ENCODE measurements at regions not wholly inside any gene's neighbourhood (a gene's known extent, or its start where the extent isn't known, plus 50 kb on each side); places are given as distances from the start of the nearest gene placed in this dataset.

DNA sequence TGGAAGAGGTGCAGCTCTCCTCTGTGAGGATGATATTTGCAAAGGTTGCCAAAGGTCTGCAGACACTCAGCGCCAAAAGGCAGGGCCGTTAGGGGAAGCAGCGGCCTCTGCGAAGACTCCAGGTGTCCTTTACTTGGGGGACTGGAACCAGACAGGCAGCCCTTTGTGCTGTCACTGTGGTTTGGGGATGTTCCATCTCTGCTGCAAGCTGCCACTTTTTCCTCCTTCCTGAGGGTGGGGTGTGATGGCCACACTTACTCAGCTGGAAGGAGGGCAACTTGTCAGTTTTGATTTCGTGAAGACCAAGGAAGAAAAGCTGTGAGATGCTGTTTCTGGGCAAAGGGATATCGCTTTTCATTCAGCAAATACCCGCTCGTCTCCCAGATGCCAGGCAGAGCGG lies 96.5 kb upstream of the PRR5 start:
- TF ChIP-seq POLR2AphosphoS5 (IDR thresholded peaks at IDR 0.05; ENCODE audit: insufficient read depth in 1 of 2, low read depth in 1 of 2) (no peak), POLR2A (IDR thresholded peaks at IDR 0.05) (no peak)
- TF ChIP-seq, protein P1, sequence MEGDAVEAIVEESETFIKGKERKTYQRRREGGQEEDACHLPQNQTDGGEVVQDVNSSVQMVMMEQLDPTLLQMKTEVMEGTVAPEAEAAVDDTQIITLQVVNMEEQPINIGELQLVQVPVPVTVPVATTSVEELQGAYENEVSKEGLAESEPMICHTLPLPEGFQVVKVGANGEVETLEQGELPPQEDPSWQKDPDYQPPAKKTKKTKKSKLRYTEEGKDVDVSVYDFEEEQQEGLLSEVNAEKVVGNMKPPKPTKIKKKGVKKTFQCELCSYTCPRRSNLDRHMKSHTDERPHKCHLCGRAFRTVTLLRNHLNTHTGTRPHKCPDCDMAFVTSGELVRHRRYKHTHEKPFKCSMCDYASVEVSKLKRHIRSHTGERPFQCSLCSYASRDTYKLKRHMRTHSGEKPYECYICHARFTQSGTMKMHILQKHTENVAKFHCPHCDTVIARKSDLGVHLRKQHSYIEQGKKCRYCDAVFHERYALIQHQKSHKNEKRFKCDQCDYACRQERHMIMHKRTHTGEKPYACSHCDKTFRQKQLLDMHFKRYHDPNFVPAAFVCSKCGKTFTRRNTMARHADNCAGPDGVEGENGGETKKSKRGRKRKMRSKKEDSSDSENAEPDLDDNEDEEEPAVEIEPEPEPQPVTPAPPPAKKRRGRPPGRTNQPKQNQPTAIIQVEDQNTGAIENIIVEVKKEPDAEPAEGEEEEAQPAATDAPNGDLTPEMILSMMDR (IDR thresholded peaks at IDR 0.05): no peak
